K562 (cell line): ENCODE measurements at regions not wholly inside any gene's neighbourhood (a gene's known extent, or its start where the extent isn't known, plus 50 kb on each side); places are given as distances from the start of the nearest gene placed in this dataset.
A peak's percentile ranks its signal among the peaks of the same experiment; 100 is the strongest.

Experiments
- ERF ChIP-seq: fragments of 450-650 bp; formaldehyde crosslinking; IDR thresholded peaks from 2 replicates; pipeline ENCODE4 v1.4.0; 2020; ENCODE audit warnings: mild to moderate bottlenecking, mixed read lengths
- HES1 ChIP-seq: fragments of 450-650 bp; IDR thresholded peaks from 2 replicates; pipeline ENCODE4 v1.6.1; 2016; ENCODE audit warnings: low read depth, mild to moderate bottlenecking, moderate library complexity
- ILK ChIP-seq: fragments of 450-650 bp; IDR thresholded peaks from 2 replicates; pipeline ENCODE4 v1.6.1; 2016; ENCODE audit warnings: missing genetic modification characterization, low read depth, mild to moderate bottlenecking, missing compliant biosample characterization, moderate library complexity, borderline replicate concordance
- LEF1 ChIP-seq: fragments of 450-650 bp; IDR thresholded peaks from 2 replicates; pipeline ENCODE4 v1.6.1; 2016; ENCODE audit warnings: mild to moderate bottlenecking
- MIER1 ChIP-seq: fragments of 450-650 bp; IDR thresholded peaks from 2 replicates; pipeline ENCODE4 v1.6.1; 2016; ENCODE audit warnings: antibody characterized with exemption, mild to moderate bottlenecking, low read depth
- SIN3B ChIP-seq: fragments of 450-650 bp; IDR thresholded peaks from 2 replicates; pipeline ENCODE4 v1.6.1; 2017; ENCODE audit warnings: low read depth, mild to moderate bottlenecking, moderate library complexity
- TCF7 ChIP-seq: sonication (generic); IDR thresholded peaks from 2 replicates; pipeline ENCODE4 v1.6.1; 2016; ENCODE audit warnings: antibody characterized with exemption, borderline replicate concordance
- ZBTB11 ChIP-seq, 3 experiments: fragments of 200-800 bp in 1 of 3; fragments of 250-450 bp in 1 of 3; fragments of 450-650 bp in 1 of 3; sonication (Bioruptor Pico) in 1 of 3; sonication (Bioruptor generic) in 1 of 3; formaldehyde crosslinking in 1 of 3; IDR thresholded peaks; 2 replicates each; pipeline versions ENCODE4 v1.6.1 to v1.8.0; 2016 to 2022; ENCODE audit warnings: mild to moderate bottlenecking in 2 of 3, missing genetic modification characterization in 2 of 3, missing compliant biosample characterization in 1 of 3, moderate library complexity in 1 of 3

DNA sequence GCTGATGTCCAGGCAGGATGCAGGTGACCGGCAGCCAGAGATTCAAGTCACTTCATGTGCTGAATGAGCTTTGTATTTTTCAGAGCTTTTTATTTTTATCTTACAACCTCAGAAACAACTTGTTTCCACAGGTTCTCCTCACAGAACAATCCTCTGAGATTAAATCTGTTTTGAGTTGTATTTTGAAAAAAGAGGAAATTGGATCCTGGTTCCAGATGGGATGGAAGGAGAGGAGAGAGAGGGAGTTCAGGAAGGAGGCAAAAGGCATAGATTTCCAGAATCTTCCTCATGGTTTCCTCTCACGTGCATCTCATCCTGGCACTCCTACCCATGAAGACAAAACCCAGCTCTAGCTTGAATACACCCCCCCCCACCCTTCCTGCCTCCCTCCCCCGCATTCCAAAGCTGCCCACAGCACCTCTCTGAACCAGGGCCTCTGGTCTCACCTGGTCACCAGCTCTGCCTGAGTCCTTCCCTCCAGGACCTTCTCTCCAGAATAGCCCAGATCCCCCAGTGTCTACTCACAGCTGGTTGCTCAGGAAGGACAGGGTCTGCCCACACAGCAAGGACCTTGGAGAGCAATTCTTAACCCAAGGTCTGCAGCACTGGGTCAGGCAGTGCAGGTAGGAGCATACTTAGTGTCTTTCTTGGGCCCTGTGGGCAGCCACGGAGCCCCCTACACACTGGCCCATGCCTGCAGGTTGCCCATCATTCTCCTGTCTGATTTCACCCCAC is 104.7 kb downstream of the ZFP36L2 start (continued):
- TF ChIP-seq ZBTB11 (CRISPR knock-in tag; IDR thresholded peaks at IDR 0.05) (no peak), MIER1 (0 out of 2 replicates have a peak, but pooled peaks have one; percentile 41), HES1 (no peak), ILK (no peak), ERF (CRISPR knock-in tag) (no peak), LEF1 (no peak), SIN3B (no peak), TCF7 (no peak)
